ENCODE measurements at regions not wholly inside any gene's neighbourhood (a gene's known extent, or its start where the extent isn't known, plus 50 kb on each side); places are given as distances from the start of the nearest gene placed in this dataset.

DNA sequence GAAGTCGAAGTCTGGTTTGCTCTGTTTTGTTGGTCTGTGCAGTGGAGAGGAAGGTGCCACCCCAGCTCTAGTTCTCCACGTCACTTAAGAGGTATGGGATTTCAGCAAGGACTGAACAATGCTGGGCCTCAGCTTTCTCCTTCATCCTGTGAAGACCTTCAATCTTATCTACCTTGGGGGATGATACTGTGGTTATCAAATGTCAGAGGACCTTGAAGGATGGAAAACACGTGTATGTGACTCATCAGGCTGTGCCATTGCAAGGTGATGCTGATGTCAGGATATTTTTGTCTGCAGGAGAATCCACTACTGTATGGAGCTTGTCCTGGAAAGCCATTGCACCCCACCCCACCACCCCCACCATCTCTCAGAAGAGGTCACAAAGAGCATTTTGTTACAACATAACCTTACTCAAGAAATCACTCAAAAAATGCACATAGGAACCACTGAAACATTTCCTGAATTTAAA, 81.4 kb upstream of the UQCRFS1 start:
- H4K20me1 ChIP-seq (replicated peaks in 1 of 2; ENCODE audit: control insufficient read depth in 1 of 2, insufficient read depth in 2 of 2, low read length in 2 of 2) = no peaks in the 10 kb centered on the region
- POLR2A ChIA-PET (ENCODE audit: partially characterized antibody) = no interaction called here
- H2BK120ac ChIP-seq (replicated peaks; ENCODE audit: low read depth, low read length) = no peak overlapping the region
- WGBS, 2 experiments (ENCODE audit: extremely low coverage in 1 of 2, insufficient coverage in 1 of 2, insufficient read length in 1 of 2, insufficient replicate concordance in 2 of 2, low coverage in 1 of 2, low lambda C conversion rate in 2 of 2, missing lambda C conversion rate in 1 of 2) = 87% methylated on average over 3 of the region's 3 CpGs; no CpG with 5 or more reads in 1 of the 2 experiments
- H2BK20ac ChIP-seq (ENCODE audit: low read length) = no peak overlapping the region
- TF ChIP-seq JUN (IDR thresholded peaks at IDR 0.05; ENCODE audit: low read depth, low read length) (no peak), HDAC2 (IDR thresholded peaks at IDR 0.05; ENCODE audit: borderline replicate concordance in 1 of 2, low read depth in 2 of 2, low read length in 2 of 2) (no peak), SP1 (IDR thresholded peaks at IDR 0.05; ENCODE audit: low read depth, low read length) (no peak)
- H3K9ac ChIP-seq (replicated peaks in 1 of 4; ENCODE audit: extremely low read depth in 1 of 4, low read depth in 3 of 4, low read length in 3 of 4) = no peak overlapping the region
- H2AK5ac ChIP-seq (ENCODE audit: low read depth, low read length) = no peak overlapping the region
- no peak overlapping the region for H3K4me3 ChIP-seq (ENCODE audit: extremely low read depth in 1 of 4, insufficient read depth in 2 of 4, low read depth in 3 of 4, low read length in 4 of 4)
- no peaks in the 10 kb centered on the region for H3K9me3 ChIP-seq (ENCODE audit: insufficient read depth in 2 of 2, low read depth in 1 of 2, low read length in 1 of 2)
- CTCF ChIA-PET (ENCODE audit: partially characterized antibody) = interaction anchor here (0.7 to 1.6 kb wide), 7 partner anchors 8 to 233 kb away, joined by 3 to 6 read pairs (median 4); no protein-coding TSS in a partner anchor
- H3K4me2 ChIP-seq (ENCODE audit: insufficient read depth in 1 of 2, low read depth in 2 of 2, low read length in 2 of 2) = no peak overlapping the region
- H3K23ac ChIP-seq (ENCODE audit: insufficient read length) = no peak overlapping the region
- DNase-seq (ENCODE audit: low read depth in 1 of 2, low spot score in 2 of 2) = no peak
- H2BK15ac ChIP-seq (ENCODE audit: low read length) = no peak overlapping the region
- no peaks in the 10 kb centered on the region for H3K36me3 ChIP-seq (ENCODE audit: control insufficient read depth in 2 of 4, insufficient read depth in 4 of 4, low read length in 3 of 4)
- no peaks in the 10 kb centered on the region for H3K79me2 ChIP-seq (ENCODE audit: control insufficient read depth in 1 of 2, insufficient read depth in 2 of 2, low read length in 2 of 2)
- H4K91ac ChIP-seq (replicated peaks; ENCODE audit: insufficient read length, low read length) = no peak overlapping the region
- no peaks in the 10 kb centered on the region for H3K23me2 ChIP-seq (ENCODE audit: low read depth, low read length)
- no peak overlapping the region for H3K56ac ChIP-seq (replicated peaks; ENCODE audit: insufficient read length, low read depth, low read length)
- no peak overlapping the region for H2AFZ ChIP-seq (ENCODE audit: low read length)
- H3K4ac ChIP-seq (replicated peaks; ENCODE audit: insufficient read length, low read depth, low read length) = no peak overlapping the region
- H3K18ac ChIP-seq (ENCODE audit: extremely low read depth, low read length) = no peak overlapping the region
- H3K27me3 ChIP-seq (replicated peaks in 1 of 4; ENCODE audit: control insufficient read depth in 3 of 4, extremely low read depth in 1 of 4, insufficient read depth in 3 of 4, low read length in 3 of 4) = no peaks in the 10 kb centered on the region
- no peak for FAIRE-seq
- H2BK5ac ChIP-seq (ENCODE audit: low read depth, low read length) = no peak overlapping the region
- no peak overlapping the region for H4K8ac ChIP-seq (ENCODE audit: extremely low read depth, insufficient read depth, low read length)
- H3K27ac ChIP-seq (ENCODE audit: low read depth, low read length) = no peak overlapping the region
- no peak overlapping the region for H3K14ac ChIP-seq (ENCODE audit: insufficient read length)
- H4K5ac ChIP-seq (ENCODE audit: insufficient read length, low read depth, low read length) = no peak overlapping the region
- no peaks in the 10 kb centered on the region for H3K79me1 ChIP-seq (ENCODE audit: low read depth, low read length)
- no peak overlapping the region for H2BK12ac ChIP-seq (ENCODE audit: low read depth, low read length)
- no peaks in the 10 kb centered on the region for H3K4me1 ChIP-seq (replicated peaks in 1 of 4; ENCODE audit: control insufficient read depth in 3 of 4, insufficient read depth in 4 of 4, low read length in 3 of 4)
